DOHH2 (cell line): ENCODE measurements at regions not wholly inside any gene's neighbourhood (a gene's known extent, or its start where the extent isn't known, plus 50 kb on each side); places are given as distances from the start of the nearest gene placed in this dataset.
A peak's percentile ranks its signal among the peaks of the same experiment; 100 is the strongest.
"Not testable (repeated sequence)": the region's sequence is repeated elsewhere in the genome, so short reads cannot be mapped to it uniquely, and the experiment has no call there.

Source experiments
- H3F3A ChIP-seq: fragments of 200-600 bp; sonication (generic), shearing (Covaris generic); 2 replicates; pipeline ENCODE4 v1.6.0; 2016; ENCODE audit warnings: antibody characterized with exemption, mild to moderate bottlenecking; ENCODE audit not compliant: control insufficient read depth, insufficient read depth
- H3K27ac ChIP-seq: fragments of 200-600 bp; sonication (generic); 2 replicates; pipeline ENCODE4 v1.5.1; 2014; ENCODE audit warnings: low read depth, mild to moderate bottlenecking, low read length, moderate library complexity
- H3K27me3 ChIP-seq: fragments of 200-600 bp; sonication (generic); 2 replicates; pipeline ENCODE4 v1.6.1; 2014; ENCODE audit warnings: mild to moderate bottlenecking, low read length, mixed read lengths; ENCODE audit not compliant: control insufficient read depth
- H3K36me3 ChIP-seq: fragments of 200-600 bp; sonication (generic); 2 replicates; pipeline ENCODE4 v1.6.1; 2014; ENCODE audit warnings: mild to moderate bottlenecking, low read length, moderate library complexity, mixed read lengths; ENCODE audit not compliant: control insufficient read depth
- H3K4me1 ChIP-seq: fragments of 200-600 bp; sonication (generic); 2 replicates; pipeline ENCODE4 v1.6.1; 2014; ENCODE audit warnings: mild to moderate bottlenecking, low read length, mixed read lengths; ENCODE audit not compliant: control insufficient read depth
- H3K4me2 ChIP-seq: fragments of 200-600 bp; sonication (generic); 2 replicates; pipeline ENCODE4 v1.6.0; 2014; ENCODE audit warnings: mild to moderate bottlenecking, low read length, moderate library complexity
- H3K4me3 ChIP-seq: fragments of 200-600 bp; sonication (generic); 2 replicates; pipeline ENCODE4 v1.5.1; 2014; ENCODE audit warnings: mild to moderate bottlenecking, low read length, mixed read lengths
- H3K79me2 ChIP-seq: fragments of 200-600 bp; sonication (generic); 2 replicates; pipeline ENCODE4 v1.6.1; 2014; ENCODE audit warnings: mild to moderate bottlenecking, low read length, mixed read lengths; ENCODE audit not compliant: control insufficient read depth
- H3K9me2 ChIP-seq: fragments of 200-600 bp; sonication (generic); replicated peaks from 2 replicates; pipeline ENCODE4 v1.6.1; 2014; ENCODE audit warnings: mild to moderate bottlenecking, low read length, mixed read lengths; ENCODE audit not compliant: control insufficient read depth
- H3K9me3 ChIP-seq: fragments of 200-600 bp; sonication (generic); 2 replicates; pipeline ENCODE4 v1.6.1; 2014; ENCODE audit warnings: antibody characterized with exemption, low read length, mixed read lengths; ENCODE audit not compliant: control insufficient read depth, insufficient read depth
- H4K20me1 ChIP-seq: fragments of 200-600 bp; sonication (generic); 2 replicates; pipeline ENCODE4 v1.6.0; 2014; ENCODE audit warnings: low read depth, mild to moderate bottlenecking, antibody characterized with exemption, low read length, moderate library complexity; ENCODE audit not compliant: control insufficient read depth, insufficient read depth
- CTCF ChIP-seq: fragments of 200-600 bp; sonication (generic); IDR thresholded peaks from one replicate; pipeline ENCODE4 v1.5.1; 2014; ENCODE audit warnings: antibody characterized with exemption, mild to moderate bottlenecking, low read depth, low read length; ENCODE audit not compliant: poor library complexity, severe bottlenecking
- EZH2phosphoT487 ChIP-seq: fragments of 200-600 bp; sonication (generic); IDR thresholded peaks from 2 replicates; pipeline ENCODE4 v1.6.1; 2017; ENCODE audit warnings: borderline replicate concordance, mild to moderate bottlenecking, antibody characterized with exemption, low read length, moderate library complexity, mixed read lengths

- no peaks in the 10 kb centered on the region for H3F3A ChIP-seq
- no peaks in the 10 kb centered on the region for H3K79me2 ChIP-seq
- H3K36me3 ChIP-seq: no peaks in the 10 kb centered on the region
- no peaks in the 10 kb centered on the region for H3K27me3 ChIP-seq
- no peak overlapping the region for H3K4me2 ChIP-seq
- no peak overlapping the region for H3K27ac ChIP-seq
- H4K20me1 ChIP-seq: no peaks in the 10 kb centered on the region
- H3K9me2 ChIP-seq: no peaks in the 10 kb centered on the region
- no peak overlapping the region for H3K4me3 ChIP-seq
- no peaks in the 10 kb centered on the region for H3K4me1 ChIP-seq
- no peaks in the 10 kb centered on the region for H3K9me3 ChIP-seq
- TF ChIP-seq CTCF: no peak
- TF ChIP-seq EZH2phosphoT487: no peak
These were observed 126.5 kb upstream of the VANGL1 start for GRCh38 chr1:115515270-115515669.

- H3F3A ChIP-seq, H3K4me2 ChIP-seq, H3K4me3 ChIP-seq, H3K27ac ChIP-seq, H3K4me1 ChIP-seq, H3K9me3 ChIP-seq, H4K20me1 ChIP-seq, H3K36me3 ChIP-seq, H3K79me2 ChIP-seq, H3K27me3 ChIP-seq, H3K9me2 ChIP-seq: not testable (repeated sequence)
These were observed 131.5 kb upstream of the VANGL1 start for GRCh38 chr1:115510226-115510625.

- TF ChIP-seq CTCF: no peak
- no peak for TF ChIP-seq EZH2phosphoT487
- no peaks in the 10 kb centered on the region for H3K79me2 ChIP-seq
- H3K9me2 ChIP-seq: no peaks in the 10 kb centered on the region
- H3K27me3 ChIP-seq: peaks cover 7% of the 10 kb centered on the region
- H3F3A ChIP-seq: no peaks in the 10 kb centered on the region
- H3K4me2 ChIP-seq: no peak overlapping the region
- H3K36me3 ChIP-seq: no peaks in the 10 kb centered on the region
- H3K4me3 ChIP-seq: no peak overlapping the region
- no peaks in the 10 kb centered on the region for H4K20me1 ChIP-seq
- H3K27ac ChIP-seq: no peak overlapping the region
- H3K4me1 ChIP-seq: no peaks in the 10 kb centered on the region
- no peaks in the 10 kb centered on the region for H3K9me3 ChIP-seq
These were observed 133.9 kb upstream of the VANGL1 start for GRCh38 chr1:115507901-115508300.

GRCh38 chr1:115506924-115507589 lies 134.7 kb upstream of the VANGL1 start:
- Histone ChIP-seq H3K4me1 (no peaks in the 10 kb centered on the region), H4K20me1 (no peaks in the 10 kb centered on the region), H3K27me3 (peaks cover 7% of the 10 kb centered on the region), H3K79me2 (no peaks in the 10 kb centered on the region), H3K4me3 (no peak overlapping the region), H3K9me2 (no peaks in the 10 kb centered on the region), H3F3A (no peaks in the 10 kb centered on the region), H3K36me3 (no peaks in the 10 kb centered on the region), H3K27ac (no peak overlapping the region), H3K4me2 (no peak overlapping the region), H3K9me3 (no peaks in the 10 kb centered on the region)
- TF ChIP-seq CTCF (peak; percentile 23), EZH2phosphoT487 (no peak)
